HepG2 (cell line): ENCODE measurements at regions not wholly inside any gene's neighbourhood (a gene's known extent, or its start where the extent isn't known, plus 50 kb on each side); places are given as distances from the start of the nearest gene placed in this dataset.

Experiments
- ATAC-seq: fragments of 200-7000 bp; cut with Tn5 transposase; 3 replicates; pipeline ENCODE4 v1.9.1; 2020; ENCODE audit warnings: mild to moderate bottlenecking, moderate library complexity
- BruUV-seq: library from RNA; stranded (reverse); fragments of 400-500 nt; replicated peaks from 2 replicates; lab custom pipeline; 2021; lab: Mats Ljungman, UMichigan
- CTCF ChIA-PET: fragments of 300-600 bp; formaldehyde crosslinking; extraction: SDS; loops from one replicate; lab custom pipeline; 2021; ENCODE audit warnings: low total read pairs, inconsistent platforms, low intra/inter-chr PET ratio; lab: Yijun Ruan, JAX
- POLR2A ChIA-PET: fragments of 350-600 bp; sonication (Branson Sonifier 250); formaldehyde crosslinking; loops from one replicate; lab custom pipeline; 2020; ENCODE audit warnings: antibody characterized with exemption, inconsistent platforms; lab: Yijun Ruan, JAX
- DNase-seq: peaks from one replicate; pipeline ENCODE4 v3.0.0-alpha.2; 2015; ENCODE audit warnings: low spot score
- FAIRE-seq: peaks from 3 replicates; lab custom pipeline; 2011; peaks lifted over from hg19 to GRCh38; lab: Jason Lieb, UNC
- H2AFZ ChIP-seq: one replicate; pipeline ENCODE4 v1.6.1; 2011; ENCODE audit warnings: low read length, inconsistent platforms
- H3K27ac ChIP-seq: fragments of 300-600 bp; 3 replicates; pipeline ENCODE4 v1.8.0; 2011; ENCODE audit warnings: mixed run types, mild to moderate bottlenecking, mixed read lengths, low read length, inconsistent platforms; ENCODE audit not compliant: insufficient read depth; ENCODE audit errors: extremely low read length
- H3K27me3 ChIP-seq, 2 experiments: fragments of 200-600 bp in 1 of 2; 2 replicates in 1 of 2; 3 replicates in 1 of 2; pipeline versions ENCODE4 v1.6.0 to v1.8.0; 2011; ENCODE audit warnings: low read length in 2 of 2, mild to moderate bottlenecking in 2 of 2, moderate library complexity in 2 of 2, inconsistent platforms in 1 of 2; ENCODE audit not compliant: insufficient read depth in 2 of 2, control insufficient read depth in 1 of 2
- H3K36me3 ChIP-seq, 2 experiments: fragments of 200-600 bp in 1 of 2; replicated peaks in 1 of 2; 2 replicates in 1 of 2; 3 replicates in 1 of 2; pipeline versions ENCODE4 v1.5.1 to v1.8.0; 2011; ENCODE audit warnings: low read length in 2 of 2, inconsistent platforms in 1 of 2; ENCODE audit not compliant: insufficient read depth in 2 of 2, control insufficient read depth in 1 of 2
- H3K4me1 ChIP-seq: 2 replicates; pipeline ENCODE4 v1.5.1; 2012; ENCODE audit warnings: low read length, inconsistent platforms; ENCODE audit not compliant: insufficient read depth
- H3K4me2 ChIP-seq: 2 replicates; pipeline ENCODE4 v1.6.0; 2011; ENCODE audit warnings: low read depth, low read length, inconsistent platforms
- H3K4me3 ChIP-seq, 3 experiments: fragments of 200-600 bp in 1 of 3; sonication (generic), shearing (Covaris generic) in 1 of 3; replicated peaks in 1 of 3; 2 replicates each; pipeline ENCODE4 v1.5.1; 2011 to 2016; ENCODE audit warnings: low read length in 3 of 3, inconsistent platforms in 2 of 3, low read depth in 2 of 3, mild to moderate bottlenecking in 2 of 3, control low read depth in 1 of 3, mixed read lengths in 1 of 3; ENCODE audit not compliant: insufficient read depth in 1 of 3
- H3K79me2 ChIP-seq: one replicate; pipeline ENCODE4 v1.6.1; 2011; ENCODE audit warnings: low read length, inconsistent platforms; ENCODE audit not compliant: insufficient read depth
- H3K9ac ChIP-seq: 2 replicates; pipeline ENCODE4 v1.6.0; 2011; ENCODE audit warnings: mild to moderate bottlenecking, low read depth, low read length, inconsistent platforms; ENCODE audit not compliant: insufficient read depth
- H3K9me3 ChIP-seq: 2 replicates; pipeline ENCODE4 v1.5.1; 2012; ENCODE audit warnings: mild to moderate bottlenecking, low read length
- H4K20me1 ChIP-seq: 2 replicates; pipeline ENCODE4 v1.6.0; 2011; ENCODE audit warnings: inconsistent platforms, mild to moderate bottlenecking, low read length, moderate library complexity; ENCODE audit not compliant: insufficient read depth
- CBX1 ChIP-seq: IDR thresholded peaks from one replicate; pipeline ENCODE4 v1.6.1; 2016; ENCODE audit warnings: antibody characterized with exemption, low read depth
- JDP2 ChIP-seq: sonication (generic); formaldehyde crosslinking; IDR thresholded peaks from 2 replicates; pipeline ENCODE4 v1.8.1; 2022; ENCODE audit warnings: missing genetic modification reagents, borderline replicate concordance
- PAF1 ChIP-seq: IDR thresholded peaks from 2 replicates; pipeline ENCODE4 v1.6.1; 2016; ENCODE audit warnings: missing genetic modification reagents, missing compliant biosample characterization
- ZNF432 ChIP-seq: sonication (generic); formaldehyde crosslinking; IDR thresholded peaks from 2 replicates; pipeline ENCODE4 v1.5.0; 2020; ENCODE audit warnings: missing genetic modification reagents, mild to moderate bottlenecking, borderline replicate concordance
- WGBS: methylation state at CpG from one replicate; pipeline ENCODE4 v1.1.6; 2017; ENCODE audit warnings: low lambda C conversion rate; 5-methylcytosine and 5-hydroxymethylcytosine counted together
- in situ Hi-C: cut with HindIII; loops from 2 replicates; pipeline ENCODE4 v1.10.0; 2017; ENCODE audit warnings: low pct_unique_long_range_greater_than_20kb; ENCODE audit not compliant: extremely low pct_ligation_motif_present
- intact Hi-C: fragments of 100-400 bp; cut with micrococcal nuclease; formaldehyde crosslinking; loops from one replicate; pipeline ENCODE4 v1.10.0; 2022; ENCODE audit not compliant: unreplicated experiment
- TF ChIP-seq, protein P1 (sequence below): sonication (generic); formaldehyde crosslinking; IDR thresholded peaks from 2 replicates; pipeline ENCODE4 v1.4.0; 2020; ENCODE audit warnings: missing genetic modification reagents, low read depth, mild to moderate bottlenecking, borderline replicate concordance
- TF ChIP-seq, protein P2 (sequence below): fragments of 450-650 bp; IDR thresholded peaks from 2 replicates; pipeline ENCODE4 v1.6.1; 2016

DNA sequence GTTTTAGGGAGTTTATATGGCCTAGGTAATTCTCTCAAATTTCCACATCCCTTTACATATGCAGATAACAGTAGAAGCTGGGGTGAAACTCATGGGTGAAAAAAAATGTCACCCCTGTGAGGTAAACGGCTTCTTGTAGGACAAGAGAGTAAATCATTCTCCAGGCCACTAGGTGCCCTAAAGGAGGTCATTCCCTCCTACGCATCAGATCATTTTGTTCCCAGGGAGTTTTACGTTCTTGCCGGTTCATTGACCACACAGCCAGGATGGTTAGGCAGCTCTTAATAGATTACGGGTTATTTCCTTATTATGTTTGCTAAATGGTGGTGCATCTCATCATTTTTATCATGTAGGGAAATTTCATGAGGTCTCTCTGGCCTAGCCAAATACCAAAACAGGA lies 225.8 kb upstream of the NOCT start (continued):
- TF ChIP-seq, protein P1, sequence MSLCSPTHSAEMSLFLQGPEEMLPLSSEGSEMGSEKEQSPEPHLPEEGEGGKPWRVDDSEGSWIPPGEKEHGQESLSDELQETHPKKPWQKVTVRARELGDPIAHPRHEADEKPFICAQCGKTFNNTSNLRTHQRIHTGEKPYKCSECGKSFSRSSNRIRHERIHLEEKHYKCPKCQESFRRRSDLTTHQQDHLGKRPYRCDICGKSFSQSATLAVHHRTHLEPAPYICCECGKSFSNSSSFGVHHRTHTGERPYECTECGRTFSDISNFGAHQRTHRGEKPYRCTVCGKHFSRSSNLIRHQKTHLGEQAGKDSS (CRISPR knock-in tag), result no peak

DNA sequence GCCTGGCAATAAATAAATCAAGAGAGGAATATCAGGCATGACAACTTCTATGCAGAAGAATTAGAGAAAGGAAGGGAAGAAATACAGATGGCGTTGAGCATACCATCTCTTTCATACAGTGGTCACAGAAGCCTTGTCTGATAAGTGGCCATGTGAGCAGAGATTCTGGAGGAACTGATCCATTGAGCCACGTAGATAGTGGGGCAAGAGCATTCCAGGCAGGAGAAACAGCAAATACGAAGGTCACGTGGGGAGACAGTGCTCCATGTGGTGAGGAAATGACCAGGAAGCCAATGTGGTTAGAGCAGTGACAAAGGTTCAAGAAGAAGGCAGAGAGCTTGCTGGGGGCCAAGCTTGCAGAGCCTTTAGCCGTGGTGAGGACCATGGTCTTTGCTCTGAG lies 226.7 kb upstream of the NOCT start:
- H3K4me1 ChIP-seq, result no peaks in the 10 kb centered on the region
- no peak overlapping the region for H3K4me3 ChIP-seq
- no peak overlapping the region for H2AFZ ChIP-seq
- TF ChIP-seq JDP2 (CRISPR knock-in tag) (no peak), PAF1 (no peak), CBX1 (no peak), ZNF432 (CRISPR knock-in tag) (no peak)
- TF ChIP-seq, protein P2, sequence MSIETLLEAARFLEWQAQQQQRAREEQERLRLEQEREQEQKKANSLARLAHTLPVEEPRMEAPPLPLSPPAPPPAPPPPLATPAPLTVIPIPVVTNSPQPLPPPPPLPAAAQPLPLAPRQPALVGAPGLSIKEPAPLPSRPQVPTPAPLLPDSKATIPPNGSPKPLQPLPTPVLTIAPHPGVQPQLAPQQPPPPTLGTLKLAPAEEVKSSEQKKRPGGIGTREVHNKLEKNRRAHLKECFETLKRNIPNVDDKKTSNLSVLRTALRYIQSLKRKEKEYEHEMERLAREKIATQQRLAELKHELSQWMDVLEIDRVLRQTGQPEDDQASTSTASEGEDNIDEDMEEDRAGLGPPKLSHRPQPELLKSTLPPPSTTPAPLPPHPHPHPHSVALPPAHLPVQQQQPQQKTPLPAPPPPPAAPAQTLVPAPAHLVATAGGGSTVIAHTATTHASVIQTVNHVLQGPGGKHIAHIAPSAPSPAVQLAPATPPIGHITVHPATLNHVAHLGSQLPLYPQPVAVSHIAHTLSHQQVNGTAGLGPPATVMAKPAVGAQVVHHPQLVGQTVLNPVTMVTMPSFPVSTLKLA, result peak; percentile 71
- no peak overlapping the region for H3K4me2 ChIP-seq
- in situ Hi-C loops, result no loop called here
- ATAC-seq, result no peak
- no peaks in the 10 kb centered on the region for H3K79me2 ChIP-seq
- FAIRE-seq, result no peak
- no peaks in the 10 kb centered on the region for H3K27me3 ChIP-seq
- WGBS, result 3% methylated on average over 5 of the region's 5 CpGs
- BruUV-seq, result no TSS peak
- no peaks in the 10 kb centered on the region for H3K36me3 ChIP-seq
- H3K9me3 ChIP-seq, result no peaks in the 10 kb centered on the region
- H3K9ac ChIP-seq, result no peak overlapping the region
- CTCF ChIA-PET, result no interaction called here
- DNase-seq, result no peak
- intact Hi-C loops, result no loop called here
- no peaks in the 10 kb centered on the region for H4K20me1 ChIP-seq
- POLR2A ChIA-PET, result no interaction called here
- no peak overlapping the region for H3K27ac ChIP-seq
